ENCODE measurements at regions not wholly inside any gene's neighbourhood (a gene's known extent, or its start where the extent isn't known, plus 50 kb on each side); places are given as distances from the start of the nearest gene placed in this dataset.
"Not testable (repeated sequence)": the region's sequence is repeated elsewhere in the genome, so short reads cannot be mapped to it uniquely, and the experiment has no call there.

- CTCF ChIA-PET; intact Hi-C loops (cut with micrococcal nuclease); H3K4me1 Mint-ChIP-seq (ENCODE audit: low read depth); DNase-seq; H3K27me3 Mint-ChIP-seq; POLR2A ChIA-PET; H3K36me3 Mint-ChIP-seq; H3K4me3 Mint-ChIP-seq; H3K27ac Mint-ChIP-seq: not testable (repeated sequence)
- H3K9me3 Mint-ChIP-seq: peaks cover 63% of the 10 kb centered on the region
These were observed 4217.3 kb upstream of the OR11H1 start for GRCh38 chr22:11310647-11311046.

GRCh38 chr22:11312640-11313039, 4215.4 kb upstream of the OR11H1 start:
- intact Hi-C loops (cut with micrococcal nuclease); CTCF ChIA-PET; H3K4me1 Mint-ChIP-seq (ENCODE audit: low read depth); POLR2A ChIA-PET; DNase-seq; H3K36me3 Mint-ChIP-seq; H3K27me3 Mint-ChIP-seq; H3K4me3 Mint-ChIP-seq; H3K27ac Mint-ChIP-seq: not testable (repeated sequence)
- peaks cover 50% of the 10 kb centered on the region for H3K9me3 Mint-ChIP-seq

- H3K9me3 Mint-ChIP-seq: peaks cover 49% of the 10 kb centered on the region
- H3K27ac Mint-ChIP-seq; H3K36me3 Mint-ChIP-seq; CTCF ChIA-PET; DNase-seq; H3K4me1 Mint-ChIP-seq (ENCODE audit: low read depth); H3K4me3 Mint-ChIP-seq; intact Hi-C loops (cut with micrococcal nuclease); H3K27me3 Mint-ChIP-seq; POLR2A ChIA-PET: not testable (repeated sequence)
These were observed 4214.8 kb upstream of the OR11H1 start for GRCh38 chr22:11313040-11313759.

GRCh38 chr22:11318633-11319032, 4209.4 kb upstream of the OR11H1 start:
- H3K4me1 Mint-ChIP-seq (ENCODE audit: low read depth); DNase-seq; H3K27me3 Mint-ChIP-seq; H3K36me3 Mint-ChIP-seq; intact Hi-C loops (cut with micrococcal nuclease); POLR2A ChIA-PET; H3K27ac Mint-ChIP-seq; H3K4me3 Mint-ChIP-seq; CTCF ChIA-PET: not testable (repeated sequence)
- peaks cover 31% of the 10 kb centered on the region for H3K9me3 Mint-ChIP-seq

GRCh38 chr22:11324439-11325037, 4203.5 kb upstream of the OR11H1 start:
- H3K4me1 Mint-ChIP-seq (ENCODE audit: low read depth); H3K36me3 Mint-ChIP-seq; H3K27ac Mint-ChIP-seq; CTCF ChIA-PET; H3K27me3 Mint-ChIP-seq; DNase-seq; intact Hi-C loops (cut with micrococcal nuclease); H3K4me3 Mint-ChIP-seq; POLR2A ChIA-PET: not testable (repeated sequence)
- H3K9me3 Mint-ChIP-seq: peaks cover 42% of the 10 kb centered on the region

GRCh38 chr22:11325767-11326166, 4202.2 kb upstream of the OR11H1 start:
- Mint-ChIP-seq H3K36me3 (no peaks in the 10 kb centered on the region), H3K27ac (no peak overlapping the region), H3K4me3 (no peak overlapping the region), H3K27me3 (no peaks in the 10 kb centered on the region), H3K9me3 (peaks cover 46% of the 10 kb centered on the region), H3K4me1 (ENCODE audit: low read depth) (no peaks in the 10 kb centered on the region)
- ChIA-PET CTCF (no interaction called here), POLR2A (no interaction called here)
- DNase-seq: no peak
- intact Hi-C loops (cut with micrococcal nuclease): no loop called here

- DNase-seq; H3K27me3 Mint-ChIP-seq; H3K4me3 Mint-ChIP-seq; H3K36me3 Mint-ChIP-seq; H3K4me1 Mint-ChIP-seq (ENCODE audit: low read depth); H3K27ac Mint-ChIP-seq; CTCF ChIA-PET; POLR2A ChIA-PET; intact Hi-C loops (cut with micrococcal nuclease): not testable (repeated sequence)
- peaks cover 57% of the 10 kb centered on the region for H3K9me3 Mint-ChIP-seq
These were observed 4186.5 kb upstream of the OR11H1 start for GRCh38 chr22:11341387-11342068.

- H3K4me3 Mint-ChIP-seq; H3K27ac Mint-ChIP-seq; H3K27me3 Mint-ChIP-seq; intact Hi-C loops (cut with micrococcal nuclease); CTCF ChIA-PET; H3K36me3 Mint-ChIP-seq; H3K4me1 Mint-ChIP-seq (ENCODE audit: low read depth); DNase-seq; POLR2A ChIA-PET: not testable (repeated sequence)
- peaks cover 40% of the 10 kb centered on the region for H3K9me3 Mint-ChIP-seq
These were observed 4176.8 kb upstream of the OR11H1 start for GRCh38 chr22:11351181-11351580.

- CTCF ChIA-PET; H3K4me1 Mint-ChIP-seq (ENCODE audit: low read depth); DNase-seq; H3K36me3 Mint-ChIP-seq; POLR2A ChIA-PET; H3K27me3 Mint-ChIP-seq; H3K4me3 Mint-ChIP-seq; intact Hi-C loops (cut with micrococcal nuclease); H3K27ac Mint-ChIP-seq: not testable (repeated sequence)
- peaks cover 42% of the 10 kb centered on the region for H3K9me3 Mint-ChIP-seq
These were observed 4175.7 kb upstream of the OR11H1 start for GRCh38 chr22:11352287-11352686.

GRCh38 chr22:11360632-11361031, 4167.4 kb upstream of the OR11H1 start:
- no peak overlapping the region for H3K27ac Mint-ChIP-seq
- H3K4me1 Mint-ChIP-seq (ENCODE audit: low read depth): no peaks in the 10 kb centered on the region
- H3K36me3 Mint-ChIP-seq: no peaks in the 10 kb centered on the region
- DNase-seq: no peak
- intact Hi-C loops (cut with micrococcal nuclease): no loop called here
- peaks cover 59% of the 10 kb centered on the region for H3K9me3 Mint-ChIP-seq
- ChIA-PET CTCF (no interaction called here), POLR2A (no interaction called here)
- no peak overlapping the region for H3K4me3 Mint-ChIP-seq
- H3K27me3 Mint-ChIP-seq: no peaks in the 10 kb centered on the region

- intact Hi-C loops (cut with micrococcal nuclease); H3K27ac Mint-ChIP-seq: not testable (repeated sequence)
These were observed 4166.5 kb upstream of the OR11H1 start for GRCh38 chr22:11361496-11361895.

GRCh38 chr22:11369612-11370307, 4158.2 kb upstream of the OR11H1 start:
- H3K36me3 Mint-ChIP-seq; H3K27ac Mint-ChIP-seq; CTCF ChIA-PET; H3K4me3 Mint-ChIP-seq; POLR2A ChIA-PET; H3K27me3 Mint-ChIP-seq; DNase-seq; H3K4me1 Mint-ChIP-seq (ENCODE audit: low read depth); intact Hi-C loops (cut with micrococcal nuclease): not testable (repeated sequence)
- peaks cover 30% of the 10 kb centered on the region for H3K9me3 Mint-ChIP-seq

More at GRCh38 chr22:11361496-11361895, 4166.5 kb upstream of the OR11H1 start:
- H3K4me3 Mint-ChIP-seq; H3K27me3 Mint-ChIP-seq; H3K36me3 Mint-ChIP-seq; H3K4me1 Mint-ChIP-seq (ENCODE audit: low read depth); DNase-seq; CTCF ChIA-PET; POLR2A ChIA-PET: not testable (repeated sequence)
- peaks cover 56% of the 10 kb centered on the region for H3K9me3 Mint-ChIP-seq

All from activated CD4-positive, alpha-beta memory T cell treated with anti-CD3 and anti-CD28 coated beads for 36 hours (primary cell).